Mesenchymal stem cell (in vitro differentiated cells and primary cell): ENCODE measurements at regions not wholly inside any gene's neighbourhood (a gene's known extent, or its start where the extent isn't known, plus 50 kb on each side); places are given as distances from the start of the nearest gene placed in this dataset.
A peak's percentile ranks its signal among the peaks of the same experiment; 100 is the strongest.

ENCODE experiments used
- DNase-seq: peaks from one replicate; pipeline ENCODE4 v3.0.0-alpha.2; 2013
- H2AFZ ChIP-seq: one replicate; pipeline ENCODE4 v1.6.1; 2013; ENCODE audit warnings: low read depth, mild to moderate bottlenecking, control low read depth, inconsistent platforms, low read length, moderate library complexity
- H2AK5ac ChIP-seq: 2 replicates; pipeline ENCODE4 v1.6.1; 2013; ENCODE audit warnings: low read length, moderate library complexity, mild to moderate bottlenecking, inconsistent platforms; ENCODE audit not compliant: severe bottlenecking
- H2BK120ac ChIP-seq: one replicate; pipeline ENCODE4 v1.6.1; 2013; ENCODE audit warnings: low read depth, mild to moderate bottlenecking, inconsistent platforms, low read length, moderate library complexity
- H2BK12ac ChIP-seq, 2 experiments: one replicate each; pipeline ENCODE4 v1.6.1; 2013; ENCODE audit warnings: inconsistent platforms in 2 of 2, low read length in 2 of 2, mild to moderate bottlenecking in 2 of 2, moderate library complexity in 2 of 2, control low read depth in 1 of 2
- H2BK15ac ChIP-seq: one replicate; pipeline ENCODE4 v1.6.1; 2013; ENCODE audit warnings: mild to moderate bottlenecking, low read depth, inconsistent platforms; ENCODE audit not compliant: poor library complexity, severe bottlenecking
- H2BK5ac ChIP-seq: 2 replicates; pipeline ENCODE4 v1.6.1; 2013; ENCODE audit warnings: low read depth, mild to moderate bottlenecking, low read length, control low read depth, inconsistent platforms; ENCODE audit not compliant: poor library complexity, severe bottlenecking
- H3K14ac ChIP-seq, 2 experiments: one replicate each; pipeline ENCODE4 v1.6.1; 2013; ENCODE audit warnings: inconsistent platforms in 2 of 2, low read length in 2 of 2, control low read depth in 1 of 2, mild to moderate bottlenecking in 1 of 2, moderate library complexity in 1 of 2
- H3K18ac ChIP-seq, 2 experiments: one replicate each; pipeline ENCODE4 v1.6.1; 2013; ENCODE audit warnings: inconsistent platforms in 2 of 2, low read length in 2 of 2, control low read depth in 1 of 2, low read depth in 1 of 2, mild to moderate bottlenecking in 1 of 2
- H3K23ac ChIP-seq, 2 experiments: one replicate each; pipeline ENCODE4 v1.6.1; 2013; ENCODE audit warnings: inconsistent platforms in 2 of 2, low read length in 2 of 2, mild to moderate bottlenecking in 2 of 2, moderate library complexity in 2 of 2, control low read depth in 1 of 2
- H3K27ac ChIP-seq: 2 replicates; pipeline ENCODE4 v1.5.1; 2013; ENCODE audit warnings: mild to moderate bottlenecking, moderate library complexity, low read length, control low read depth, inconsistent platforms; ENCODE audit not compliant: poor library complexity, severe bottlenecking
- H3K27me3 ChIP-seq, 2 experiments: 2 replicates each; pipeline versions ENCODE4 v1.6.1 to v1.7.0; 2013; ENCODE audit warnings: low read length in 2 of 2, mild to moderate bottlenecking in 2 of 2, moderate library complexity in 2 of 2, control low read depth in 1 of 2, inconsistent platforms in 1 of 2; ENCODE audit not compliant: control insufficient read depth in 1 of 2, insufficient read depth in 1 of 2
- H3K36me3 ChIP-seq, 2 experiments: 2 replicates each; pipeline versions ENCODE4 v1.6.1 to v1.7.0; 2013; ENCODE audit warnings: low read length in 2 of 2, control low read depth in 1 of 2, inconsistent platforms in 1 of 2, low read depth in 1 of 2, mild to moderate bottlenecking in 1 of 2; ENCODE audit not compliant: insufficient read depth in 2 of 2, control insufficient read depth in 1 of 2
- H3K4ac ChIP-seq, 2 experiments: one replicate each; pipeline ENCODE4 v1.6.1; 2013; ENCODE audit warnings: inconsistent platforms in 2 of 2, low read length in 2 of 2, mild to moderate bottlenecking in 2 of 2, moderate library complexity in 2 of 2, control low read depth in 1 of 2, low read depth in 1 of 2
- H3K4me1 ChIP-seq: 2 replicates; pipeline ENCODE4 v1.6.1; 2013; ENCODE audit warnings: low read depth, low read length, control low read depth; ENCODE audit not compliant: control insufficient read depth, insufficient read depth
- H3K4me2 ChIP-seq: 2 replicates; pipeline ENCODE4 v1.6.1; 2013; ENCODE audit warnings: low read length, mild to moderate bottlenecking, inconsistent platforms; ENCODE audit not compliant: poor library complexity, severe bottlenecking
- H3K4me3 ChIP-seq, 2 experiments: 2 replicates each; pipeline versions ENCODE4 v1.5.1 to v1.7.0; 2013; ENCODE audit warnings: low read length in 2 of 2, mild to moderate bottlenecking in 2 of 2, control low read depth in 1 of 2, low read depth in 1 of 2; ENCODE audit not compliant: insufficient read depth in 1 of 2
- H3K79me1 ChIP-seq: replicated peaks from 2 replicates; pipeline ENCODE4 v1.6.1; 2013; ENCODE audit warnings: mild to moderate bottlenecking, control low read depth, low read length, inconsistent platforms; ENCODE audit not compliant: poor library complexity, severe bottlenecking
- H3K9ac ChIP-seq: 2 replicates; pipeline ENCODE4 v1.7.0; 2013; ENCODE audit warnings: mild to moderate bottlenecking, low read length, moderate library complexity
- H3K9me3 ChIP-seq: 2 replicates; pipeline ENCODE4 v1.7.0; 2013; ENCODE audit warnings: mild to moderate bottlenecking, low read length; ENCODE audit not compliant: control insufficient read depth
- H4K8ac ChIP-seq: one replicate; pipeline ENCODE4 v1.6.1; 2013; ENCODE audit warnings: inconsistent platforms, mild to moderate bottlenecking, low read length, moderate library complexity
- H4K91ac ChIP-seq: one replicate; pipeline ENCODE4 v1.6.1; 2013; ENCODE audit warnings: mild to moderate bottlenecking, low read length, inconsistent platforms
- WGBS: methylation state at CpG from one replicate; pipeline ENCODE4 v1.1.7; 2013; ENCODE audit warnings: mixed read lengths; 5-methylcytosine and 5-hydroxymethylcytosine counted together

GRCh38 chr15:94747510-94747909 is 516.1 kb downstream of the MCTP2 start:
- Histone ChIP-seq H2BK15ac (no peak overlapping the region), H4K8ac (no peak overlapping the region), H3K36me3 (no peaks in the 10 kb centered on the region), H2BK12ac (no peak overlapping the region), H2AFZ (no peak overlapping the region), H3K27me3 (no peaks in the 10 kb centered on the region), H3K9me3 (no peaks in the 10 kb centered on the region), H3K18ac (no peak overlapping the region), H2BK5ac (no peak overlapping the region), H2AK5ac (no peak overlapping the region), H3K23ac (no peak overlapping the region), H3K14ac (no peak overlapping the region), H3K27ac (no peak overlapping the region), H3K79me1 (no peaks in the 10 kb centered on the region), H2BK120ac (no peak overlapping the region), H3K4me2 (no peak overlapping the region), H3K9ac (no peak overlapping the region), H3K4ac (no peak overlapping the region), H3K4me1 (no peaks in the 10 kb centered on the region), H3K4me3 (no peak overlapping the region), H4K91ac (no peak overlapping the region)
- DNase-seq, result no peak
- WGBS, result 72% methylated on average over 3 of the region's 3 CpGs

- Histone ChIP-seq H3K14ac (no peak overlapping the region), H3K79me1 (no peaks in the 10 kb centered on the region), H3K36me3 (no peaks in the 10 kb centered on the region), H2AK5ac (no peak overlapping the region), H3K4ac (no peak overlapping the region), H2BK15ac (no peak overlapping the region), H2BK5ac (no peak overlapping the region), H4K8ac (no peak overlapping the region), H2BK120ac (no peak overlapping the region), H3K4me3 (no peak overlapping the region), H3K27me3 (no peaks in the 10 kb centered on the region), H3K4me2 (no peak overlapping the region), H3K23ac (no peak overlapping the region), H2AFZ (no peak overlapping the region), H3K9me3 (no peaks in the 10 kb centered on the region), H2BK12ac (peak overlapping the region in 1 of 2 experiments; percentile 42), H3K27ac (no peak overlapping the region), H3K4me1 (no peaks in the 10 kb centered on the region), H4K91ac (no peak overlapping the region), H3K9ac (no peak overlapping the region), H3K18ac (peak overlapping the region in 1 of 2 experiments; percentile 78)
- DNase-seq, result peak; percentile 47
- WGBS, result 80% methylated on average over 5 of the region's 5 CpGs
Observed at GRCh38 chr15:94749811-94750617, 518.7 kb downstream of the MCTP2 start.

GRCh38 chr15:94760348-94760747 is 529.0 kb downstream of the MCTP2 start:
- no peak for DNase-seq
- Histone ChIP-seq H2AFZ (no peak overlapping the region), H3K4me3 (no peak overlapping the region), H3K4me1 (no peaks in the 10 kb centered on the region), H3K79me1 (no peaks in the 10 kb centered on the region), H3K9me3 (peaks cover 12% of the 10 kb centered on the region), H3K27ac (no peak overlapping the region), H3K4ac (no peak overlapping the region), H2BK5ac (no peak overlapping the region), H3K14ac (no peak overlapping the region), H3K23ac (no peak overlapping the region), H3K4me2 (no peak overlapping the region), H3K27me3 (no peaks in the 10 kb centered on the region), H3K9ac (no peak overlapping the region), H2AK5ac (no peak overlapping the region), H2BK15ac (no peak overlapping the region), H3K36me3 (no peaks in the 10 kb centered on the region), H2BK12ac (no peak overlapping the region), H4K91ac (no peak overlapping the region), H2BK120ac (no peak overlapping the region), H4K8ac (no peak overlapping the region), H3K18ac (no peak overlapping the region)
- 91% methylated on average over 2 of the region's 2 CpGs for WGBS

GRCh38 chr15:94761574-94761973 is 530.2 kb downstream of the MCTP2 start:
- Histone ChIP-seq H3K9ac (no peak overlapping the region), H3K14ac (no peak overlapping the region), H2AFZ (no peak overlapping the region), H2AK5ac (no peak overlapping the region), H3K36me3 (no peaks in the 10 kb centered on the region), H3K27ac (no peak overlapping the region), H3K4ac (no peak overlapping the region), H4K91ac (no peak overlapping the region), H2BK15ac (no peak overlapping the region), H3K4me1 (no peaks in the 10 kb centered on the region), H2BK12ac (no peak overlapping the region), H3K9me3 (peaks cover 12% of the 10 kb centered on the region), H2BK120ac (no peak overlapping the region), H3K23ac (no peak overlapping the region), H4K8ac (no peak overlapping the region), H3K79me1 (no peaks in the 10 kb centered on the region), H2BK5ac (no peak overlapping the region), H3K4me2 (no peak overlapping the region), H3K18ac (no peak overlapping the region), H3K27me3 (no peaks in the 10 kb centered on the region), H3K4me3 (no peak overlapping the region)
- no peak for DNase-seq
- no CpG with 5 or more reads among the region's 1 CpG for WGBS
